ENCODE measurements at regions not wholly inside any gene's neighbourhood (a gene's known extent, or its start where the extent isn't known, plus 50 kb on each side); places are given as distances from the start of the nearest gene placed in this dataset.

GRCh38 chr13:22707946-22708345 is 472.8 kb upstream of the SGCG start:
- H3K4me3 ChIP-seq (ENCODE audit: low read depth, low read length): no peak overlapping the region
- no peak for TF ChIP-seq CTCF (IDR thresholded peaks at IDR 0.05; ENCODE audit: borderline replicate concordance, insufficient read depth, low read depth, low read length)

- no peak for TF ChIP-seq CTCF (IDR thresholded peaks at IDR 0.05; ENCODE audit: borderline replicate concordance, insufficient read depth, low read depth, low read length)
- no peak overlapping the region for H3K4me3 ChIP-seq (ENCODE audit: low read depth, low read length)
These were observed 463.7 kb upstream of the SGCG start for GRCh38 chr13:22717036-22717435.

- H3K4me3 ChIP-seq (ENCODE audit: low read depth, low read length): no peak overlapping the region
- TF ChIP-seq CTCF (IDR thresholded peaks at IDR 0.05; ENCODE audit: borderline replicate concordance, insufficient read depth, low read depth, low read length): no peak
These were observed 454.1 kb upstream of the SGCG start for GRCh38 chr13:22726726-22727125.

GRCh38 chr13:22735011-22735995 is 445.5 kb upstream of the SGCG start:
- no peak for TF ChIP-seq CTCF (IDR thresholded peaks at IDR 0.05; ENCODE audit: borderline replicate concordance, insufficient read depth, low read depth, low read length)
- no peak overlapping the region for H3K4me3 ChIP-seq (ENCODE audit: low read depth, low read length)

GRCh38 chr13:22736084-22736767 is 444.6 kb upstream of the SGCG start:
- TF ChIP-seq CTCF (IDR thresholded peaks at IDR 0.05; ENCODE audit: borderline replicate concordance, insufficient read depth, low read depth, low read length): no peak
- H3K4me3 ChIP-seq (ENCODE audit: low read depth, low read length): no peak overlapping the region

- no peak overlapping the region for H3K4me3 ChIP-seq (ENCODE audit: low read depth, low read length)
- TF ChIP-seq CTCF (IDR thresholded peaks at IDR 0.05; ENCODE audit: borderline replicate concordance, insufficient read depth, low read depth, low read length): no peak
These were observed 444.0 kb upstream of the SGCG start for GRCh38 chr13:22736768-22737092.

Measured in GM12875 (cell line).